Left ventricle myocardium inferior (tissue), 1 donor: ENCODE measurements at regions not wholly inside any gene's neighbourhood (a gene's known extent, or its start where the extent isn't known, plus 50 kb on each side); places are given as distances from the start of the nearest gene placed in this dataset.

Source experiments
- DNase-seq: peaks from one replicate; pipeline ENCODE4 v3.0.0-alpha.2; 2020
- H3K27ac ChIP-seq: fragments of 200-600 bp; replicated peaks from 2 replicates; pipeline ENCODE4 v1.8.0; 2021
- H3K27me3 ChIP-seq: fragments of 200-600 bp; 2 replicates; pipeline ENCODE4 v1.8.0; 2021; ENCODE audit warnings: low read depth
- H3K36me3 ChIP-seq: fragments of 200-600 bp; 2 replicates; pipeline ENCODE4 v1.8.0; 2021
- H3K4me1 ChIP-seq: fragments of 200-600 bp; 2 replicates; pipeline ENCODE4 v1.8.0; 2021
- H3K4me3 ChIP-seq: fragments of 200-600 bp; 2 replicates; pipeline ENCODE4 v1.8.0; 2021; ENCODE audit warnings: mild to moderate bottlenecking, moderate library complexity
- H3K9me3 ChIP-seq: fragments of 200-600 bp; replicated peaks from 2 replicates; pipeline ENCODE4 v1.8.0; 2021
- intact Hi-C: fragments of 100-400 bp; cut with micrococcal nuclease; formaldehyde crosslinking; loops from one replicate; pipeline ENCODE4 v1.11.0; 2022
- TF ChIP-seq, protein P1 (sequence below): fragments of 200-600 bp; IDR thresholded peaks from 2 replicates; pipeline ENCODE4 v1.8.0; 2021; ENCODE audit warnings: antibody characterized with exemption, mild to moderate bottlenecking, borderline replicate concordance
- donor health status: DM: no; HTN: yes; CAD: no; lungs with severe emphysema.

DNA sequence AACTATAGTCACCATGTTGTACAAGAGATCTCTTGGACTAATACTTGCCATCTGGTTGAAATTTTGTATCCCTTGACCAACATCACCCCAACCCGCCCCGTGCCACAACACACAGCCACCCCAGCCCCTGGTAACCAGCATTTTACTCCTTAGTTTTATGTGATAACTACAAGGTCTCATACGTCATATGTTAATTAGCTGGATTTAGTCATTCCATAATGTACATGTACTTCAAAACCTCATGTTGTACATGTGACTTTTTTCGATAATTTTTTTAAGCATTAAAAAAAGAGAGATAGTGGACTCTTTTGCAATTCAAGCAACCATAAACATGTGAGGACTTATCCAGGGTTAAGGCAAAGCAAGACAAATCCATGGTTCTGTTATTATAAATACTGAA is 773.4 kb upstream of the NOVA1 start:
- Histone ChIP-seq H3K9me3 (peaks cover 17% of the 10 kb centered on the region), H3K4me1 (no peaks in the 10 kb centered on the region), H3K27ac (no peak overlapping the region), H3K27me3 (no peaks in the 10 kb centered on the region), H3K36me3 (no peaks in the 10 kb centered on the region), H3K4me3 (no peak overlapping the region)
- TF ChIP-seq, protein P1, sequence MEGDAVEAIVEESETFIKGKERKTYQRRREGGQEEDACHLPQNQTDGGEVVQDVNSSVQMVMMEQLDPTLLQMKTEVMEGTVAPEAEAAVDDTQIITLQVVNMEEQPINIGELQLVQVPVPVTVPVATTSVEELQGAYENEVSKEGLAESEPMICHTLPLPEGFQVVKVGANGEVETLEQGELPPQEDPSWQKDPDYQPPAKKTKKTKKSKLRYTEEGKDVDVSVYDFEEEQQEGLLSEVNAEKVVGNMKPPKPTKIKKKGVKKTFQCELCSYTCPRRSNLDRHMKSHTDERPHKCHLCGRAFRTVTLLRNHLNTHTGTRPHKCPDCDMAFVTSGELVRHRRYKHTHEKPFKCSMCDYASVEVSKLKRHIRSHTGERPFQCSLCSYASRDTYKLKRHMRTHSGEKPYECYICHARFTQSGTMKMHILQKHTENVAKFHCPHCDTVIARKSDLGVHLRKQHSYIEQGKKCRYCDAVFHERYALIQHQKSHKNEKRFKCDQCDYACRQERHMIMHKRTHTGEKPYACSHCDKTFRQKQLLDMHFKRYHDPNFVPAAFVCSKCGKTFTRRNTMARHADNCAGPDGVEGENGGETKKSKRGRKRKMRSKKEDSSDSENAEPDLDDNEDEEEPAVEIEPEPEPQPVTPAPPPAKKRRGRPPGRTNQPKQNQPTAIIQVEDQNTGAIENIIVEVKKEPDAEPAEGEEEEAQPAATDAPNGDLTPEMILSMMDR = no peak
- no peak for DNase-seq
- intact Hi-C loops = no loop called here

GRCh38 chr14:27371868-27372267 is 774.0 kb upstream of the NOVA1 start:
- H3K27ac ChIP-seq = no peak overlapping the region
- TF ChIP-seq, protein P1 = no peak
- intact Hi-C loops = no loop called here
- H3K27me3 ChIP-seq = no peaks in the 10 kb centered on the region
- H3K36me3 ChIP-seq = no peaks in the 10 kb centered on the region
- H3K4me3 ChIP-seq = no peak overlapping the region
- no peak for DNase-seq
- H3K9me3 ChIP-seq = peaks cover 23% of the 10 kb centered on the region
- no peaks in the 10 kb centered on the region for H3K4me1 ChIP-seq

DNA sequence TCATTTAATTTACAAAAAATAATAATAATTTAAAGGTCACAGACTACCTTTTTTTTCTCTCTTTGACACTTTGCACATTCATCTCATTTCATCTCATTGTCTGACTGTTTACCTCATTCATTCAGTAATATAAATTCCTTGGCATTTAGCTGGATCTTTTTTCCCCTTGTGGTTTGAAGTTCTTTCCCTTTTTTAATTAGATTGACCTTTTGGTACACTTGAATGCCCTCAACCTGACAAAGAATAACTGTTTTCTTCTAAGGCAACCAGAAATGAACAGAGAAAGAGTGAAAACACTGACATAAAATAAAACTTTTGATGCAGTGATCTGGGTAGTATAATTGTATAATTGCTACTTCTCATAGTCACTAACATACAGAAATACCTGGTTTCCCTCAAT is 774.9 kb upstream of the NOVA1 start:
- intact Hi-C loops = no loop called here
- no peaks in the 10 kb centered on the region for H3K4me1 ChIP-seq
- no peaks in the 10 kb centered on the region for H3K36me3 ChIP-seq
- H3K27me3 ChIP-seq = no peaks in the 10 kb centered on the region
- DNase-seq = no peak
- H3K9me3 ChIP-seq = peaks cover 23% of the 10 kb centered on the region
- no peak overlapping the region for H3K4me3 ChIP-seq
- no peak overlapping the region for H3K27ac ChIP-seq
- TF ChIP-seq, protein P1 = no peak

DNA sequence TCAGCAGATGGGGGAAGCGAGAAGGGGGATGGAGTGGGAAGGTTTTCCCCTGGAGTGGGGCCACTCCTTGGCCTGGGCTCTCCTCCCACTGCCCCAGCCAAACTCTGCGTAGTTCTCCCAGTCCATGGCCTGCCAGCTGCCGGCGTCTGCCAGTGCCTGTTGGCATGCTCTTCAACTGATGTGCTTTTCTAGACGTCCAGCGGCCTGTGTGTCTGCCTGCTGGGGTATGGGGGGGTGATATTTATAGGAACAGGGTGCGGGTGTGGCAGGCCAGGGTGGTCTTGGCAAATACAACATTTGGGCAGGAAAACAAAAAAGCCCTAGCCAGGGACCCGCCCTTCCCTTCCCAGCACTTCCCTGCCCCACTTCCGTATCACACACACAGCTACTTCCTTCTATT is 786.3 kb upstream of the NOVA1 start:
- H3K4me1 ChIP-seq = no peaks in the 10 kb centered on the region
- H3K27ac ChIP-seq = no peak overlapping the region
- no peaks in the 10 kb centered on the region for H3K9me3 ChIP-seq
- H3K36me3 ChIP-seq = no peaks in the 10 kb centered on the region
- DNase-seq = no peak
- H3K27me3 ChIP-seq = no peaks in the 10 kb centered on the region
- TF ChIP-seq, protein P1 = no peak
- H3K4me3 ChIP-seq = no peak overlapping the region
- intact Hi-C loops = no loop called here

DNA sequence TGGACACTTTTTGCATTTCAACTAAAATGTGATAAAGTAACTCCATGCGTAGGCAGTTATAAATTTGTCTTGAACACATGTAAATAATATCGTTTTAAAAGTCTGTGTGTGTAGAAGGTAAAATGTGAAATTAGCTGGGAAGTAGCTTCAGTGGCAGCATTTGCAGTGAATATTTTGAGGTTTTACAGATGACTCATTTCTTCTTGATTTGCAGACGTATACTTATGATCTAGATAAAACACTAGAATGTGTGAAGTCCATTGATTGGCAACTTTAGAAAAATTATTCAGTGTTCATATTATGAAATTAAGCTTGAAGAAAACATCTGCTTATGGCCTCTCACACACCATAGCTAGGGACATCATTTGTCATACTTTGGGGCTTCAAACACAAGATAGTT is 788.6 kb upstream of the NOVA1 start:
- Histone ChIP-seq H3K27me3 (no peaks in the 10 kb centered on the region), H3K36me3 (no peaks in the 10 kb centered on the region), H3K4me3 (no peak overlapping the region), H3K9me3 (no peaks in the 10 kb centered on the region), H3K27ac (no peak overlapping the region), H3K4me1 (no peaks in the 10 kb centered on the region)
- TF ChIP-seq, protein P1 = no peak
- intact Hi-C loops = no loop called here
- no peak for DNase-seq

GRCh38 chr14:27387463-27387862 is 789.6 kb upstream of the NOVA1 start:
- intact Hi-C loops = no loop called here
- Histone ChIP-seq H3K9me3 (no peaks in the 10 kb centered on the region), H3K36me3 (no peaks in the 10 kb centered on the region), H3K4me3 (no peak overlapping the region), H3K27me3 (no peaks in the 10 kb centered on the region), H3K4me1 (no peaks in the 10 kb centered on the region), H3K27ac (no peak overlapping the region)
- TF ChIP-seq, protein P1 = no peak
- DNase-seq = no peak
